Fibroblast of villous mesenchyme (primary cell): ENCODE measurements at regions not wholly inside any gene's neighbourhood (a gene's known extent, or its start where the extent isn't known, plus 50 kb on each side); places are given as distances from the start of the nearest gene placed in this dataset.

Source experiments
- DNase-seq: peaks from one replicate; pipeline ENCODE4 v3.0.0-alpha.2; 2010; ENCODE audit warnings: low read depth
- H3K4me3 ChIP-seq: 2 replicates; pipeline ENCODE4 v1.5.1; 2011; ENCODE audit warnings: low read depth, mild to moderate bottlenecking, low read length
- CTCF ChIP-seq: IDR thresholded peaks from 2 replicates; pipeline ENCODE4 v1.5.1; 2012; ENCODE audit warnings: low read depth, mild to moderate bottlenecking, low read length; ENCODE audit not compliant: insufficient read depth

- TF ChIP-seq CTCF, result no peak
- H3K4me3 ChIP-seq, result no peak overlapping the region
- DNase-seq, result no peak
These were observed 143.5 kb upstream of the EGLN3 start for GRCh38 chr14:34094384-34094783.

GRCh38 chr14:34093883-34094282 lies 143.0 kb upstream of the EGLN3 start:
- no peak for DNase-seq
- TF ChIP-seq CTCF, result no peak
- no peak overlapping the region for H3K4me3 ChIP-seq

- DNase-seq, result no peak
- H3K4me3 ChIP-seq, result no peak overlapping the region
- TF ChIP-seq CTCF, result no peak
These were observed 139.6 kb upstream of the EGLN3 start for GRCh38 chr14:34090451-34090850.

- no peak for DNase-seq
- no peak for TF ChIP-seq CTCF
- no peak overlapping the region for H3K4me3 ChIP-seq
These were observed 138.0 kb upstream of the EGLN3 start for GRCh38 chr14:34088914-34089313.

- H3K4me3 ChIP-seq, result no peak overlapping the region
- TF ChIP-seq CTCF, result no peak
- DNase-seq, result no peak
These were observed 136.7 kb upstream of the EGLN3 start for GRCh38 chr14:34087571-34087970.

GRCh38 chr14:34086223-34086757 lies 135.4 kb upstream of the EGLN3 start:
- no peak for TF ChIP-seq CTCF
- DNase-seq, result no peak
- H3K4me3 ChIP-seq, result no peak overlapping the region

GRCh38 chr14:34085695-34086094 lies 134.8 kb upstream of the EGLN3 start:
- no peak for DNase-seq
- TF ChIP-seq CTCF, result no peak
- H3K4me3 ChIP-seq, result no peak overlapping the region
